PC-3 (cell line): ENCODE measurements at regions not wholly inside any gene's neighbourhood (a gene's known extent, or its start where the extent isn't known, plus 50 kb on each side); places are given as distances from the start of the nearest gene placed in this dataset.

Experiments used
- EZH2 ChIP-seq: fragments of 300-600 bp; sonication (generic); IDR thresholded peaks from one replicate; pipeline ENCODE4 v1.6.1; 2017; ENCODE audit warnings: antibody characterized with exemption, mild to moderate bottlenecking, low read length; ENCODE audit not compliant: unreplicated experiment
- EZH2phosphoT487 ChIP-seq: fragments of 300-600 bp; sonication (generic); IDR thresholded peaks from 2 replicates; pipeline ENCODE4 v1.6.1; 2018; ENCODE audit warnings: mild to moderate bottlenecking, antibody characterized with exemption, low read length, borderline replicate concordance
- TF ChIP-seq, protein P1 (sequence below): fragments of 300-600 bp; sonication (generic); conservative IDR thresholded peaks from 2 replicates; pipeline ENCODE4 v1.5.1; 2017; ENCODE audit warnings: antibody characterized with exemption, low read depth, mild to moderate bottlenecking, low read length

DNA sequence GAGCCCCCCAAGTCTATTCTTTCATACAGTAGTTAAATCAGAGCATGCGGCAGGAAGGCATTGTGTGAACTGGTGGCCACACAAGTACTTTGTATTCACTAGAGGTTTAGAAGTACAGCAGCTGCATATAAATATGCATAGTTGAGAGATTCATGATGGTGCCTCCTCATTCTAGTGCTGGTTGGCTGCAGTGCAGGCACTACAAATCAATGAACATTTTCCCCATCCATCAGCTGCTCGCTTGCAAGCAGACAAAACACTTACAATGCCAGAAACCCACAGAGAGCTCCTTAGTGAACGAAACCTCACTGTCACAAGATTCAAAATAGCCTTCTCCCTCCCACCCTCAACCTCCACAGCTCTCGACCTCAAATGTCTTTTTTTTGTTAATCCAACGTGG lies 726.2 kb downstream of the USP25 start:
- TF ChIP-seq, protein P1, sequence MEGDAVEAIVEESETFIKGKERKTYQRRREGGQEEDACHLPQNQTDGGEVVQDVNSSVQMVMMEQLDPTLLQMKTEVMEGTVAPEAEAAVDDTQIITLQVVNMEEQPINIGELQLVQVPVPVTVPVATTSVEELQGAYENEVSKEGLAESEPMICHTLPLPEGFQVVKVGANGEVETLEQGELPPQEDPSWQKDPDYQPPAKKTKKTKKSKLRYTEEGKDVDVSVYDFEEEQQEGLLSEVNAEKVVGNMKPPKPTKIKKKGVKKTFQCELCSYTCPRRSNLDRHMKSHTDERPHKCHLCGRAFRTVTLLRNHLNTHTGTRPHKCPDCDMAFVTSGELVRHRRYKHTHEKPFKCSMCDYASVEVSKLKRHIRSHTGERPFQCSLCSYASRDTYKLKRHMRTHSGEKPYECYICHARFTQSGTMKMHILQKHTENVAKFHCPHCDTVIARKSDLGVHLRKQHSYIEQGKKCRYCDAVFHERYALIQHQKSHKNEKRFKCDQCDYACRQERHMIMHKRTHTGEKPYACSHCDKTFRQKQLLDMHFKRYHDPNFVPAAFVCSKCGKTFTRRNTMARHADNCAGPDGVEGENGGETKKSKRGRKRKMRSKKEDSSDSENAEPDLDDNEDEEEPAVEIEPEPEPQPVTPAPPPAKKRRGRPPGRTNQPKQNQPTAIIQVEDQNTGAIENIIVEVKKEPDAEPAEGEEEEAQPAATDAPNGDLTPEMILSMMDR, result no peak
- TF ChIP-seq EZH2 (no peak), EZH2phosphoT487 (no peak)
